ENCODE measurements at regions not wholly inside any gene's neighbourhood (a gene's known extent, or its start where the extent isn't known, plus 50 kb on each side); places are given as distances from the start of the nearest gene placed in this dataset.

GRCh38 chr5:143464723-143465490 lies 61.4 kb upstream of the NR3C1 start:
- no peaks in the 10 kb centered on the region for H3K36me3 ChIP-seq (ENCODE audit: control insufficient read depth, insufficient read depth, low read length)
- DNase-seq (ENCODE audit: extremely low read depth, insufficient read length): no peak
- TF ChIP-seq, protein P1, sequence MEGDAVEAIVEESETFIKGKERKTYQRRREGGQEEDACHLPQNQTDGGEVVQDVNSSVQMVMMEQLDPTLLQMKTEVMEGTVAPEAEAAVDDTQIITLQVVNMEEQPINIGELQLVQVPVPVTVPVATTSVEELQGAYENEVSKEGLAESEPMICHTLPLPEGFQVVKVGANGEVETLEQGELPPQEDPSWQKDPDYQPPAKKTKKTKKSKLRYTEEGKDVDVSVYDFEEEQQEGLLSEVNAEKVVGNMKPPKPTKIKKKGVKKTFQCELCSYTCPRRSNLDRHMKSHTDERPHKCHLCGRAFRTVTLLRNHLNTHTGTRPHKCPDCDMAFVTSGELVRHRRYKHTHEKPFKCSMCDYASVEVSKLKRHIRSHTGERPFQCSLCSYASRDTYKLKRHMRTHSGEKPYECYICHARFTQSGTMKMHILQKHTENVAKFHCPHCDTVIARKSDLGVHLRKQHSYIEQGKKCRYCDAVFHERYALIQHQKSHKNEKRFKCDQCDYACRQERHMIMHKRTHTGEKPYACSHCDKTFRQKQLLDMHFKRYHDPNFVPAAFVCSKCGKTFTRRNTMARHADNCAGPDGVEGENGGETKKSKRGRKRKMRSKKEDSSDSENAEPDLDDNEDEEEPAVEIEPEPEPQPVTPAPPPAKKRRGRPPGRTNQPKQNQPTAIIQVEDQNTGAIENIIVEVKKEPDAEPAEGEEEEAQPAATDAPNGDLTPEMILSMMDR (IDR thresholded peaks at IDR 0.05; ENCODE audit: insufficient read depth, low read length, poor library complexity, severe bottlenecking): no peak
- no peaks in the 10 kb centered on the region for H3K27me3 ChIP-seq (replicated peaks; ENCODE audit: control insufficient read depth, insufficient read depth, low read length)
- H3K4me3 ChIP-seq (replicated peaks; ENCODE audit: low read depth, low read length): no peak overlapping the region

GRCh38 chr5:143462431-143462830 lies 58.9 kb upstream of the NR3C1 start:
- no peak for DNase-seq (ENCODE audit: extremely low read depth, insufficient read length)
- no peak overlapping the region for H3K4me3 ChIP-seq (replicated peaks; ENCODE audit: low read depth, low read length)
- TF ChIP-seq, protein P1 (IDR thresholded peaks at IDR 0.05; ENCODE audit: insufficient read depth, low read length, poor library complexity, severe bottlenecking): no peak
- no peaks in the 10 kb centered on the region for H3K36me3 ChIP-seq (ENCODE audit: control insufficient read depth, insufficient read depth, low read length)
- H3K27me3 ChIP-seq (replicated peaks; ENCODE audit: control insufficient read depth, insufficient read depth, low read length): no peaks in the 10 kb centered on the region

GRCh38 chr5:143459433-143459832 lies 55.9 kb upstream of the NR3C1 start:
- TF ChIP-seq, protein P1 (IDR thresholded peaks at IDR 0.05; ENCODE audit: insufficient read depth, low read length, poor library complexity, severe bottlenecking): no peak
- DNase-seq (ENCODE audit: extremely low read depth, insufficient read length): no peak
- no peaks in the 10 kb centered on the region for H3K27me3 ChIP-seq (replicated peaks; ENCODE audit: control insufficient read depth, insufficient read depth, low read length)
- H3K4me3 ChIP-seq (replicated peaks; ENCODE audit: low read depth, low read length): no peak overlapping the region
- no peaks in the 10 kb centered on the region for H3K36me3 ChIP-seq (ENCODE audit: control insufficient read depth, insufficient read depth, low read length)

DNA sequence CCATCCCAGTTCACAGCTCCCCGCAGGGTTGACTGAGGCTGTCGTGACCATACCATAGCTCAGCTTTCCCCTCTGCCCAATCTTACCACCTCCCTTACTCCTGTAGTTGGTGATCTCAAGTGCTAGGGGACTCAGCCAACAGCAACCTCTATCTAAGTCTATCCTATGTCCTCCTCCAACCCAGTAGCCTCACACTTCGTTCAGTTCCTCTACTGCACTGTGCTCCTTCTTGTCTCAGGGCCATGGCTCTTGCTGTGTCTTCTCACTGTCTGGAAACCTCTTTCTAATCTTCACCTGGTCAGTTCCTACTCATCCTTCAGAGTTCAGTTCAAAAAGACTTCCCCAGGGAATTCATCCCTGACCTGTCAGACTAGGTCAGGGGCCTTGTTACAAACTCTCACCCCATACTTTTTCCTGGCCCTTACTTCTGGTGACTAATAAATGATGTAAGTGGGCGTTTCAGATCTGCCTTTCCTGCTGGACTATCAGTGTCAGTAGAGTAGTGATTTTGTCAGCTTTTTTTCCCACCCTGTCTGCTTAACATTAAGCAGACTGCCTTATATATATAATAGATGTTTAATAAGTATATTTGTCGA lies 53.6 kb upstream of the NR3C1 start:
- Histone ChIP-seq H3K4me3 (replicated peaks; ENCODE audit: low read depth, low read length) (no peak overlapping the region), H3K36me3 (ENCODE audit: control insufficient read depth, insufficient read depth, low read length) (no peaks in the 10 kb centered on the region), H3K27me3 (replicated peaks; ENCODE audit: control insufficient read depth, insufficient read depth, low read length) (no peaks in the 10 kb centered on the region)
- TF ChIP-seq, protein P1 (IDR thresholded peaks at IDR 0.05; ENCODE audit: insufficient read depth, low read length, poor library complexity, severe bottlenecking): no peak
- no peak for DNase-seq (ENCODE audit: extremely low read depth, insufficient read length)

DNA sequence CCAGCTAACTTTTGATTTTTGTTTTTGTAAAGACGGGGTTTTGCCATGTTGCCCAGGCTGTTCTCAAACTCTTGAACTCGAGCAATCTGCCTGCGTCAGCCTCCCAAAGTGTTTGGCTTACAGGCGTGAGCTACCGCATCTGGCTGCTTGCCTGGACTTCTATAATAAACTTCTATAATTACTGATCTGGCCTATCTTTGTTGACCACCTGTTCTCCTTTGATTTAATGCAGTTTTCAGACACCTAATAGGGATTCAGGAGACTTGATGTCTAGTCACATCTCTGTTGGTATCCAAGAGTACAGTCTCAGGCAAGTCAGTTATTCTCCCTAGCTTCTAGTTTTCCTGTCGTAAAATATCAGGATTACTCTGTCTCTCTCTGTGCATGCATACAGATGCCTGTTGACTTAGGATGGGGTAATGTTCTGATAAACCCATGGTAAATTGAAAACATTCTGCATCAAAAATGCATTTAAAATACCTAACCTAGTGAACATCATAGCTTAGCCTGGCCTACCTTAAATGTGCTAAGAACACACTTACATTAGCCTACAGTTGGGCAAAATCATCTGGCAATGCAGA lies 51.5 kb upstream of the NR3C1 start:
- TF ChIP-seq, protein P1 (IDR thresholded peaks at IDR 0.05; ENCODE audit: insufficient read depth, low read length, poor library complexity, severe bottlenecking): no peak

More for the DNA sequence above, 51.5 kb upstream of the NR3C1 start:
- no peak for DNase-seq (ENCODE audit: extremely low read depth, insufficient read length)
- Histone ChIP-seq H3K27me3 (replicated peaks; ENCODE audit: control insufficient read depth, insufficient read depth, low read length) (no peaks in the 10 kb centered on the region), H3K4me3 (replicated peaks; ENCODE audit: low read depth, low read length) (no peak overlapping the region), H3K36me3 (ENCODE audit: control insufficient read depth, insufficient read depth, low read length) (no peaks in the 10 kb centered on the region)
